Endodermal cell (in vitro differentiated cells): ENCODE measurements at regions not wholly inside any gene's neighbourhood (a gene's known extent, or its start where the extent isn't known, plus 50 kb on each side); places are given as distances from the start of the nearest gene placed in this dataset.

Experiments
- DNase-seq: peaks from one replicate; pipeline ENCODE4 v3.0.0-alpha.2; 2017
- H3K27ac ChIP-seq: 2 replicates; pipeline ENCODE4 v1.5.1; 2013; ENCODE audit warnings: mild to moderate bottlenecking, low read depth, low read length, moderate library complexity
- H3K27me3 ChIP-seq: 2 replicates; pipeline ENCODE4 v1.6.1; 2013; ENCODE audit warnings: mild to moderate bottlenecking, low read length, moderate library complexity; ENCODE audit not compliant: insufficient read depth, control insufficient read depth, poor library complexity, severe bottlenecking
- H3K36me3 ChIP-seq: 2 replicates; pipeline ENCODE4 v1.7.0; 2013; ENCODE audit warnings: mild to moderate bottlenecking, low read length, moderate library complexity; ENCODE audit not compliant: control insufficient read depth, insufficient read depth
- H3K4me1 ChIP-seq: one replicate; pipeline ENCODE4 v1.7.0; 2013; ENCODE audit warnings: low read length; ENCODE audit not compliant: control insufficient read depth, insufficient read depth
- H3K4me3 ChIP-seq: 2 replicates; pipeline ENCODE4 v1.5.1; 2013; ENCODE audit warnings: mild to moderate bottlenecking, low read length, moderate library complexity
- H3K9ac ChIP-seq: 2 replicates; pipeline ENCODE4 v1.6.1; 2013; ENCODE audit warnings: mild to moderate bottlenecking, low read length, moderate library complexity; ENCODE audit not compliant: poor library complexity, severe bottlenecking; ENCODE audit errors: extremely low read depth
- H3K9me3 ChIP-seq: 2 replicates; pipeline ENCODE4 v1.6.1; 2013; ENCODE audit warnings: mild to moderate bottlenecking, low read length, moderate library complexity; ENCODE audit not compliant: control insufficient read depth
- H3K27ac Mint-ChIP-seq: 2 replicates; pipeline ENCODE4 v1.8.0; 2020; ENCODE audit warnings: mixed read lengths
- H3K27me3 Mint-ChIP-seq: 2 replicates; pipeline ENCODE4 v1.8.0; 2021; ENCODE audit warnings: mild to moderate bottlenecking, mixed read lengths; ENCODE audit not compliant: insufficient read depth
- H3K36me3 Mint-ChIP-seq: 2 replicates; pipeline ENCODE4 v1.8.0; 2020; ENCODE audit warnings: low read depth, mixed read lengths
- H3K4me1 Mint-ChIP-seq: 2 replicates; pipeline ENCODE4 v1.8.0; 2020; ENCODE audit warnings: mixed read lengths
- H3K4me3 Mint-ChIP-seq: 2 replicates; pipeline ENCODE4 v1.8.0; 2020; ENCODE audit warnings: mild to moderate bottlenecking, moderate library complexity, mixed read lengths
- H3K9me3 Mint-ChIP-seq: 2 replicates; pipeline ENCODE4 v1.8.0; 2020; ENCODE audit warnings: mild to moderate bottlenecking, mixed read lengths
- CTCF ChIP-seq: fragments of 200-600 bp; sonication (generic); conservative IDR thresholded peaks from 2 replicates; pipeline ENCODE4 v1.5.0; 2021; ENCODE audit warnings: antibody characterized with exemption, mild to moderate bottlenecking
- WGBS, 2 experiments: methylation state at CpG; one replicate each; pipeline versions ENCODE4 v1.1.5 to v1.1.7; 2013; ENCODE audit warnings: missing lambda C conversion rate in 2 of 2, mixed read lengths in 1 of 2; ENCODE audit not compliant: insufficient coverage in 1 of 2, insufficient read length in 1 of 2; 5-methylcytosine and 5-hydroxymethylcytosine counted together

- Mint-ChIP-seq H3K27ac (no peak overlapping the region), H3K4me1 (no peaks in the 10 kb centered on the region), H3K27me3 (peaks cover 3% of the 10 kb centered on the region), H3K36me3 (no peaks in the 10 kb centered on the region), H3K4me3 (no peak overlapping the region), H3K9me3 (no peaks in the 10 kb centered on the region)
- no peak overlapping the region for H3K9ac ChIP-seq
- no peak for DNase-seq
- TF ChIP-seq CTCF, result no peak
- H3K27me3 ChIP-seq, result no peaks in the 10 kb centered on the region
- no peak overlapping the region for H3K27ac ChIP-seq
- no peaks in the 10 kb centered on the region for H3K4me1 ChIP-seq
- no peaks in the 10 kb centered on the region for H3K36me3 ChIP-seq
- no peaks in the 10 kb centered on the region for H3K9me3 ChIP-seq
- H3K4me3 ChIP-seq, result no peak overlapping the region
- WGBS, 2 experiments, result 93 to 95% methylated on average over 6 to 7 of the region's 7 CpGs
Observed at GRCh38 chr10:10765017-10765416, 252.7 kb upstream of the CELF2 start.

- TF ChIP-seq CTCF, result no peak
- peaks cover 22% of the 10 kb centered on the region for H3K27me3 Mint-ChIP-seq
- Histone ChIP-seq H3K36me3 (no peaks in the 10 kb centered on the region), H3K27me3 (peaks cover 12% of the 10 kb centered on the region), H3K4me1 (no peaks in the 10 kb centered on the region), H3K4me3 (no peak overlapping the region), H3K9ac (no peak overlapping the region), H3K9me3 (no peaks in the 10 kb centered on the region), H3K27ac (no peak overlapping the region)
- no peaks in the 10 kb centered on the region for H3K4me1 Mint-ChIP-seq
- no peaks in the 10 kb centered on the region for H3K36me3 Mint-ChIP-seq
- no peak for DNase-seq
- H3K4me3 Mint-ChIP-seq, result no peak overlapping the region
- 93% methylated on average over 3 of the region's 3 CpGs; no CpG with 5 or more reads in 1 of the 2 experiments for WGBS, 2 experiments
- no peaks in the 10 kb centered on the region for H3K9me3 Mint-ChIP-seq
- no peak overlapping the region for H3K27ac Mint-ChIP-seq
Observed at GRCh38 chr10:10772411-10772810, 245.3 kb upstream of the CELF2 start.

GRCh38 chr10:10772874-10773508 is 244.7 kb upstream of the CELF2 start:
- Histone ChIP-seq H3K4me1 (no peaks in the 10 kb centered on the region), H3K36me3 (no peaks in the 10 kb centered on the region), H3K9ac (no peak overlapping the region), H3K27ac (no peak overlapping the region), H3K9me3 (no peaks in the 10 kb centered on the region), H3K4me3 (no peak overlapping the region), H3K27me3 (peaks cover 12% of the 10 kb centered on the region)
- WGBS, 2 experiments, result 95 to 100% methylated on average over 1 to 4 of the region's 6 CpGs
- peaks cover 22% of the 10 kb centered on the region for H3K27me3 Mint-ChIP-seq
- no peak overlapping the region for H3K27ac Mint-ChIP-seq
- TF ChIP-seq CTCF, result no peak
- no peaks in the 10 kb centered on the region for H3K4me1 Mint-ChIP-seq
- no peaks in the 10 kb centered on the region for H3K36me3 Mint-ChIP-seq
- no peak for DNase-seq
- H3K4me3 Mint-ChIP-seq, result no peak overlapping the region
- H3K9me3 Mint-ChIP-seq, result no peaks in the 10 kb centered on the region
